PC-9 (cell line): ENCODE measurements at regions not wholly inside any gene's neighbourhood (a gene's known extent, or its start where the extent isn't known, plus 50 kb on each side); places are given as distances from the start of the nearest gene placed in this dataset.

Source experiments
- CTCF ChIP-seq: fragments of 200-600 bp; sonication (generic); conservative IDR thresholded peaks from 2 replicates; pipeline ENCODE4 v1.6.1; 2017; ENCODE audit warnings: mixed run types, antibody characterized with exemption, mild to moderate bottlenecking, moderate library complexity
- EZH2 ChIP-seq: fragments of 200-600 bp; sonication (generic); IDR thresholded peaks from 2 replicates; pipeline ENCODE4 v1.8.0; 2017; ENCODE audit warnings: antibody characterized with exemption, low read depth

- TF ChIP-seq EZH2: no peak
- no peak for TF ChIP-seq CTCF
Measured at GRCh38 chr4:58163156-58163555, 1053.0 kb upstream of the IGFBP7 start.
